ENCODE measurements at regions not wholly inside any gene's neighbourhood (a gene's known extent, or its start where the extent isn't known, plus 50 kb on each side); places are given as distances from the start of the nearest gene placed in this dataset.

- H3K9me3 ChIP-seq (ENCODE audit: control insufficient read depth, insufficient read depth, low read length), result no peaks in the 10 kb centered on the region
- H3K27me3 ChIP-seq (ENCODE audit: control insufficient read depth, low read length), result no peaks in the 10 kb centered on the region
- no peaks in the 10 kb centered on the region for H3K9me2 ChIP-seq (replicated peaks; ENCODE audit: control insufficient read depth, low read length)
- no peak overlapping the region for H3K27ac ChIP-seq (ENCODE audit: low read depth, low read length)
- H3F3A ChIP-seq (ENCODE audit: control insufficient read depth, insufficient read depth), result no peaks in the 10 kb centered on the region
- H3K36me3 ChIP-seq (ENCODE audit: control insufficient read depth, low read length), result no peaks in the 10 kb centered on the region
- H3K4me2 ChIP-seq (ENCODE audit: low read length), result no peak overlapping the region
- no peaks in the 10 kb centered on the region for H3K79me2 ChIP-seq (ENCODE audit: control insufficient read depth, low read length)
- H4K20me1 ChIP-seq (ENCODE audit: control insufficient read depth, insufficient read depth, low read depth, low read length), result no peaks in the 10 kb centered on the region
- TF ChIP-seq EZH2phosphoT487 (IDR thresholded peaks at IDR 0.05; ENCODE audit: borderline replicate concordance, low read length), result no peak
- no peak for TF ChIP-seq CTCF (IDR thresholded peaks at IDR 0.05; ENCODE audit: low read depth, low read length, poor library complexity, severe bottlenecking)
- no peaks in the 10 kb centered on the region for H3K4me1 ChIP-seq (ENCODE audit: control insufficient read depth, low read length)
- H3K4me3 ChIP-seq (ENCODE audit: low read length), result no peak overlapping the region
Observed at GRCh38 chr4:81737865-81738559, 266.3 kb upstream of the RASGEF1B start.

GRCh38 chr4:81736324-81736723 is 264.6 kb upstream of the RASGEF1B start:
- H3F3A ChIP-seq (ENCODE audit: control insufficient read depth, insufficient read depth), result no peaks in the 10 kb centered on the region
- no peaks in the 10 kb centered on the region for H3K27me3 ChIP-seq (ENCODE audit: control insufficient read depth, low read length)
- H3K27ac ChIP-seq (ENCODE audit: low read depth, low read length), result no peak overlapping the region
- no peak overlapping the region for H3K4me3 ChIP-seq (ENCODE audit: low read length)
- H3K4me2 ChIP-seq (ENCODE audit: low read length), result no peak overlapping the region
- no peaks in the 10 kb centered on the region for H3K79me2 ChIP-seq (ENCODE audit: control insufficient read depth, low read length)
- H3K36me3 ChIP-seq (ENCODE audit: control insufficient read depth, low read length), result no peaks in the 10 kb centered on the region
- H3K9me2 ChIP-seq (replicated peaks; ENCODE audit: control insufficient read depth, low read length), result no peaks in the 10 kb centered on the region
- TF ChIP-seq CTCF (IDR thresholded peaks at IDR 0.05; ENCODE audit: low read depth, low read length, poor library complexity, severe bottlenecking) (no peak), EZH2phosphoT487 (IDR thresholded peaks at IDR 0.05; ENCODE audit: borderline replicate concordance, low read length) (no peak)
- H3K4me1 ChIP-seq (ENCODE audit: control insufficient read depth, low read length), result no peaks in the 10 kb centered on the region
- no peaks in the 10 kb centered on the region for H3K9me3 ChIP-seq (ENCODE audit: control insufficient read depth, insufficient read depth, low read length)
- H4K20me1 ChIP-seq (ENCODE audit: control insufficient read depth, insufficient read depth, low read depth, low read length), result no peaks in the 10 kb centered on the region

GRCh38 chr4:81732980-81733379 is 261.3 kb upstream of the RASGEF1B start:
- TF ChIP-seq EZH2phosphoT487 (IDR thresholded peaks at IDR 0.05; ENCODE audit: borderline replicate concordance, low read length) (no peak), CTCF (IDR thresholded peaks at IDR 0.05; ENCODE audit: low read depth, low read length, poor library complexity, severe bottlenecking) (no peak)
- H3K4me3 ChIP-seq (ENCODE audit: low read length), result no peak overlapping the region
- H3K4me2 ChIP-seq (ENCODE audit: low read length), result no peak overlapping the region
- H3K27me3 ChIP-seq (ENCODE audit: control insufficient read depth, low read length), result no peaks in the 10 kb centered on the region
- no peaks in the 10 kb centered on the region for H3F3A ChIP-seq (ENCODE audit: control insufficient read depth, insufficient read depth)
- H3K79me2 ChIP-seq (ENCODE audit: control insufficient read depth, low read length), result no peaks in the 10 kb centered on the region
- no peak overlapping the region for H3K27ac ChIP-seq (ENCODE audit: low read depth, low read length)
- no peaks in the 10 kb centered on the region for H3K36me3 ChIP-seq (ENCODE audit: control insufficient read depth, low read length)
- H3K4me1 ChIP-seq (ENCODE audit: control insufficient read depth, low read length), result no peaks in the 10 kb centered on the region
- H4K20me1 ChIP-seq (ENCODE audit: control insufficient read depth, insufficient read depth, low read depth, low read length), result no peaks in the 10 kb centered on the region
- H3K9me3 ChIP-seq (ENCODE audit: control insufficient read depth, insufficient read depth, low read length), result no peaks in the 10 kb centered on the region
- H3K9me2 ChIP-seq (replicated peaks; ENCODE audit: control insufficient read depth, low read length), result no peaks in the 10 kb centered on the region

Measured in DOHH2 (cell line).